GM20431 (cell line): ENCODE measurements at regions not wholly inside any gene's neighbourhood (a gene's known extent, or its start where the extent isn't known, plus 50 kb on each side); places are given as distances from the start of the nearest gene placed in this dataset.
"Not testable (repeated sequence)": the region's sequence is repeated elsewhere in the genome, so short reads cannot be mapped to it uniquely, and the experiment has no call there.

ENCODE experiments used
- in situ Hi-C: fragments of 300-500 bp; cut with MseI, MboI; formaldehyde crosslinking; loops from one replicate; pipeline ENCODE4 v1.15.0; 2020; ENCODE audit warnings: low sequenced_read_pairs; ENCODE audit not compliant: unreplicated experiment

DNA sequence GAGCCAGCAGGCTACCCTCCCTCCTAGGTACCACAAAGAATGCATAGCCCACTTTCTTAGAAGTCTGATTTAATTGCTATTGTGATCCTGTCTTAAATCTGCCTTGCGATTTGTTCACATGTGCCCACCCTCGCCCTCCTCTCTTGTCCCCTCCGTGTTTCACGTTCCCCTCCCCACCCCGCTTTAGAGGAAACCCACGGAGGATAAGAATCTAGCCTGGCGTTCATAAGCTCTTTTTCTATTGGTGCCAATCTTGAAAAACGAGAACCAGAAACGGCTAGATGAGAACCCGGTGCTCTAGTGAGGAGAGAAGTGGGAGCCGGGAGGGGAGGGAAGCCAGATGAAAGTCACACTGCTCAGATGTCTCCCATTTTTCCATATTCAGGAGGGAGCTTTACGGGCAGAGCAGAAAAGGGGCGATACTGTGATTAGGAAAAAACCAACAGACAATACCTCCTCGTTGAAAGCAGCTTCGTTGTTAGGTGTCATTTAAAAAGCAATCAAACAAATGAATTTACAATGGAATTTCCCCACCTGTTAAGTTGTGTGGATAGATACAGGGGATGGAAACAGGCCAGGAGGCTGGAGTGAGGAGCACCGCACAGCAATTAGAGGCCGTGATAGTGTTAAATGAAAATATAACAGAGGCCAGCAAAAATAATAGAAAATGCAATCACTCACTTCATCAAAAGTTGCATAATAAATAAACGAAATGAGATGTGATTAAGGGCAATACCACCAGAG, 272.1 kb downstream of the GATA3 start:
- in situ Hi-C loops: no loop called here

DNA sequence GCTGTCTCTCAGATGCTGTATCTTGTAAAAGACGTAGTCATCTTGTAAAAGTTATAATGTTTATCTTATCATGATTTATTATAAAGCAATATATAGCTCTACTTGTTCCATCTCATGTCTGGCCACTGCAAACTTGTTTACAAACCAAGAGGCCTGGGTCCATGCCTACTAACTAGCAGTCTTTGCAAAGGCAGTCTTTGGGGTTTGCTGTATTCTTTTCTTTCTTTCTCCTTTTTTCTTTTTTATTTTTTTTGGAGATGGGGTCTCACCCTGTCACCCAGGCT, 272.6 kb downstream of the GATA3 start:
- in situ Hi-C loops: no loop called here

GRCh38 chr10:8331387-8331786, 276.9 kb downstream of the GATA3 start:
- in situ Hi-C loops: no loop called here

GRCh38 chr10:8331896-8332729, 277.6 kb downstream of the GATA3 start:
- in situ Hi-C loops: no loop called here

- in situ Hi-C loops: no loop called here
Measured at GRCh38 chr10:8332730-8333111, 278.2 kb downstream of the GATA3 start.

DNA sequence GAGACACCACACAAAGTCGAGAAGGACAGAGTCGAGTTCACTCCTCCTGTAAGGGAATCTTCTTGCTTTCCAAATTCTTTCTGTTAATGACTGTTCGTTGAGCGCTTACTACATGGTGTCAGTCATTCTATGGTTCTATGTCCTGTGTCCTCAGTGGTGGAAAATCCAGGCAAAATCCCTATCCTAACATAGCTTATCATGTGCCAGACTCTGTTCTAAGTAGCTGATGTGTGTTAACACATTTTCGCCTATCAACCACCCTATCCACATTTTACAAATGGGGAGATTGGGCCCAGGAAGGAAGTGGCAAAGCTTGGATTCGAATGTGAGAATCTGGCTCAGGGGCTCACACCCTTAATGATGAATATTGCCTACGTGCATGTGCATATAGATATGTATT, 280.1 kb downstream of the GATA3 start:
- in situ Hi-C loops: no loop called here

DNA sequence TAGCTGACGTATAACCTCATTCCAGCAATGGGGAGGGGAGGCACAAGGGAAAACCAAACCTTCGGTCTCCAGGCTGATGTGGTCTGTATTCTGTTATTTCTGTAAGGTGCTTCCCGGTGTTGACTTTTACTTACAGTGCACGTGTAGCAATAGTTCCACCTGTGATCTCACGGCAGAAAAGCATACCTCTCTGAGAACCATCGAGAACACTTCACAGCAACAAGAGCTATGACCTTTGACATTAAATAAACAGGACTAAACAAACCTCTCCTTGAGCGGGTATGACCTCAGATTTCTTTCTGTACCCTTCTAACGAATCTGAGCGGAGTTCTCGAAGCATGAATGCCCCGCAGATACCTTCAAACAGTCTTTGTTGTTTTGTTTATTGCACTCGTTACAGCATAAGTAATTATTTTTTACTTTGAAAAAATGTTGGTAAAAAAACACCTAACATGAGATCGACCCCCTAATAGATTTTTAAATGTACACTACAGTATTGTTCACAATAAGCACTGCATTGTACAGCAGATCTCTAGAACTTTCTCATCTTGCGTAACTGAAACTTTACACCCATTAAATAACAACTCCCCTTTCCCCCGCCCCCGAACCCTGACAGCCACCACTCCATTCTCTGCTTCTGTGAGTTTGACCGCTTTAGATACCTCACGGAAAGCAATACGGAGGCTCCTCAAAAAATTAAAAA, 282.3 kb downstream of the GATA3 start:
- in situ Hi-C loops: no loop called here

- in situ Hi-C loops: no loop called here
Measured at GRCh38 chr10:8337332-8337651, 282.8 kb downstream of the GATA3 start.

GRCh38 chr10:8338177-8338766, 283.8 kb downstream of the GATA3 start:
- in situ Hi-C loops: no loop called here

- in situ Hi-C loops: no loop called here
Measured at GRCh38 chr10:8344756-8345155, 290.3 kb downstream of the GATA3 start.

GRCh38 chr10:8346861-8347260, 292.4 kb downstream of the GATA3 start:
- in situ Hi-C loops: no loop called here

GRCh38 chr10:8347614-8348013, 293.1 kb downstream of the GATA3 start:
- in situ Hi-C loops: not testable (repeated sequence)

DNA sequence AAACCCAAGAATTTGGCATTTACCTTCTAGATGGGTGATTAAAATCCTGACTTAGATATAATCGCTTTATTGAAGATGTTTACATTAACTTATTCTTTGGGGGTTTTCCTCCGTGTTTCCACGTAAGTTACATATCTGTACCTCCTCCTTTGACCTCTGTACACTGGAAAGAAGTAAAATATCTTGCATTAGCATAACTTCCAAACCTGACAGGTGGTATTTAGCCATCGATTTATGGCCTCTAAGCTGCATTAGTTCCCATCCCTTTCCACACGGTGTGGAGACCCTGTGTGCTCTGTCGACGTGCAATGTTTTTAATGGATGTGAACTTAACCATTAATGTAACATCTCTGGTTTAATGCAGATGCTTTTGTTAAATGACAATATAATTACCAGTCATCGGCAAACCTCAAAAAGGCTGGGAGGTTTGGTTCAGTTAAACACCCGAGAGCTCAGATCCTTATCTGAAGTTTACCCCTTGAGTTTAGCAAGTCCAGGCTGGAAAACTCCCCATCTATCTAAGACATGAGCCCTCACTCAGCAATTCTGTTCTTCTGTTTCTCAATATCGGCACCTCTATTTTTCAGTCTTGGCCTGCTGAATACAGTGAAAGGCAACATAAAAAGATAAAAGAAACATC, 295.2 kb downstream of the GATA3 start:
- in situ Hi-C loops: no loop called here

DNA sequence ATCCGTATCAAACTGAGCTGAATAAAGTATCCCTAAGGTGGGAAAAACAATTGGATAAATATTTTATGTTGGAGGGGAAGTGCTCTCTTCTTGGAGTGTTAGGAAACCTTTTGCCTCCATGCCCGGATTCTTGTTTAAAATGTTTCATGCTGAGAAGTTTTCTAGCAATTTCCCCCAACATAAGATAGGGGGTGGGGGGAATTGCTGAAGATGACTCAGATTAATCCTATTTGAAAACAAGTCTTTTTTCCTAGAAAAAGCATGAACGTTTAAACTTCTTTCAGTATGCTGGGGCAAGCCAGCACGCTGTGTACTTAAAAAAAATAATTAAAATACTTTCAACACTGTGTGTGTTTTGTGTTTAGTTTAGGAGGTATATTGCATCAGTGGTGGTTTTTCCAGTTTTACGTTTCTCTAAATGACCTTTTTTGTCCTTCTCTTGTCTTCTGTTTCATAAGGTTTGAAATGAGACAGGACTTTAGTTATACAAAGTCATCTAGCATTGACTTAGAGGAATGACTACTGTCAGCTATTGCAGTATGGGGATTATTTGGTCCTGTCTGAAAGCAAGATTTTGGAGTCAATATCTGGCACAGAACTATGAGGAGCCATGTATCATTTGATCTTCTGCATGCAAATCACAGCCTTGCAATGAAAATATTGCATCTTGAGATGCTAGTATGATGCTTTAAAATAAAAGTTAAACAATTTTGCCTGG, 295.9 kb downstream of the GATA3 start:
- in situ Hi-C loops: no loop called here

GRCh38 chr10:8352171-8353075, 297.9 kb downstream of the GATA3 start:
- in situ Hi-C loops: no loop called here

DNA sequence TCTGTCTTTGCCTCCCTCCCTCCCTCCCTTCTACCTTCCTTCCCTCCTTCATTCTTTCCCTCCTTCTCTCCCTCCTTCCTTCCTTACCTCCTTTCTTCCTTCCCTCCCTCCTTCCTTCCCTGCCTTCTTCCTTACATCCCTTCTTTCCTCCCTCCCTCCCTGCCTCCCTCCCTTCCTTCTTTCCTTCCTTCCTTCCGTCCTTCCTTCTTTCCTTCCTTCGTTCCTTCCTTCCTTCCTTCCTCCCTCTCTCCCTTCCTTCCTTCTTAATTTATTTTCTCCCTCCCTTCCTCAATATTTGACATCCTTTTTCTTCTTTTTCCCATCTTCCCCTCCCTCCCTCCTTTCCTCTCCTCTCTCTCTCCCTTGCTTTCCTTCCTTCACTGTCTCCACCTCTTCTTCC, 301.8 kb downstream of the GATA3 start:
- in situ Hi-C loops: no loop called here

DNA sequence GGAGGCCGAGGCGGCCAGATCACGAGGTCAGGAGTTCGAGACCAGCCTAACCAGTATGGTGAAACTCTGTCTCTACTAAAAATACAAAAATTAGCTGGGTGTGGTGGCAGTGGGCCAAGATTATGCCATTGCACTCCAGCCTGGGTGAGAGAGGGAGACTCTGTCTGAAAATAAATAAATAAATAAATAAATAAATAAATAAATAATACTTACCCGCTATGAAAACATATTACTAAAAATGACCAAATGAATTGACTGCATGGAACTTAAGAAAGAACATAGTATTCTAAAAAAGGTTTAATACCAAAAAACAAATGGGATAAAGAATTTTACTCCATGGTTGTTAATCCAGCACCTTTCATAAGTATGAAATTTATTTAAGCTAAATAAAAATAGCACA, 305.0 kb downstream of the GATA3 start:
- in situ Hi-C loops: no loop called here

- in situ Hi-C loops: no loop called here
Measured at GRCh38 chr10:8360365-8360764, 305.9 kb downstream of the GATA3 start.
